ENCODE measurements at regions not wholly inside any gene's neighbourhood (a gene's known extent, or its start where the extent isn't known, plus 50 kb on each side); places are given as distances from the start of the nearest gene placed in this dataset.
"Not testable (repeated sequence)": the region's sequence is repeated elsewhere in the genome, so short reads cannot be mapped to it uniquely, and the experiment has no call there.

DNA sequence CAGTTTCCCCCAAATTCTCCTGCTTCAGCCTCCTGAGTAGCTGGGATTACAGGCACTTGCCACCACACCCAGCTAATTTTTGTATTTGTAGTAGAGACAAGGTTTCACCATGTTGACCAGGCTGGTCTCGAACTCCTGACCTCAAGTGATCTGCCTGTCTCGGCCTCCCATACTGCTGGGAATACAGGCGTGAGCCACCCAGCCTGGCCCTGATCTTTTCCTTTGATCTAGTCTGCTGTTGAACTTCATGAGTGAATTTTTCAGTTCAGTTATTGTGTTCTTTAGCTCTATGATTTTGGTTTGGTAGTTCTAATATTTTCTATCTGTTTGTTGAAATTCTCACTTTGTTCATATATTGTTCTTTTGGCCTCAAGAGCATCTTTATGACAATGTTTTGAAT is 83.4 kb upstream of the RAP2C start:
- H3K4me1 ChIP-seq (ENCODE audit: control insufficient read depth in 1 of 2, extremely low read depth in 1 of 2, insufficient read depth in 2 of 2, low read length in 2 of 2); POLR2A ChIA-PET; H3K27ac ChIP-seq (ENCODE audit: low read length); ATAC-seq (replicated peaks in 1 of 4); H3K27ac Mint-ChIP-seq; H3K36me3 ChIP-seq (ENCODE audit: control insufficient read depth in 2 of 2, extremely low read depth in 1 of 2, insufficient read depth in 1 of 2, low read length in 1 of 2); DNase-seq; H3K4me1 Mint-ChIP-seq; H3K9me3 ChIP-seq; CTCF ChIA-PET; H3K27me3 Mint-ChIP-seq; H3K27me3 ChIP-seq (replicated peaks in 1 of 2; ENCODE audit: control insufficient read depth in 2 of 2, extremely low read depth in 1 of 2, insufficient read depth in 2 of 2, low read length in 1 of 2); H3K4me3 ChIP-seq (ENCODE audit: control insufficient read depth in 1 of 2, extremely low read depth in 1 of 2, low read length in 1 of 2); H3K36me3 Mint-ChIP-seq; H3K4me3 Mint-ChIP-seq; H3K9me3 Mint-ChIP-seq: not testable (repeated sequence)
- WGBS (ENCODE audit: insufficient coverage): no CpG with 5 or more reads among the region's 3 CpGs

GRCh38 chrX:132294776-132295495 is 75.7 kb upstream of the RAP2C start:
- Histone ChIP-seq H3K27me3 (replicated peaks in 1 of 2; ENCODE audit: control insufficient read depth in 2 of 2, extremely low read depth in 1 of 2, insufficient read depth in 2 of 2, low read length in 1 of 2) (no peaks in the 10 kb centered on the region), H3K4me3 (ENCODE audit: control insufficient read depth in 1 of 2, extremely low read depth in 1 of 2, low read length in 1 of 2) (no peak overlapping the region), H3K9me3 (no peaks in the 10 kb centered on the region), H3K36me3 (ENCODE audit: control insufficient read depth in 2 of 2, extremely low read depth in 1 of 2, insufficient read depth in 1 of 2, low read length in 1 of 2) (no peaks in the 10 kb centered on the region), H3K27ac (ENCODE audit: low read length) (no peak overlapping the region), H3K4me1 (ENCODE audit: control insufficient read depth in 1 of 2, extremely low read depth in 1 of 2, insufficient read depth in 2 of 2, low read length in 2 of 2) (no peaks in the 10 kb centered on the region)
- Mint-ChIP-seq H3K4me1 (peaks cover 0 to 4% (median 3%) of the 10 kb centered on the region in 3 donors), H3K36me3 (no peaks in the 10 kb centered on the region), H3K27ac (no peak overlapping the region), H3K9me3 (no peaks in the 10 kb centered on the region), H3K4me3 (no peak overlapping the region), H3K27me3 (peaks cover 0 to 5% of the 10 kb centered on the region in 2 donors)
- WGBS (ENCODE audit: insufficient coverage): no CpG with 5 or more reads among the region's 2 CpGs
- ChIA-PET POLR2A (no interaction called here), CTCF (no interaction called here)
- DNase-seq (no peak), ATAC-seq (replicated peaks in 1 of 4) (no peak)

GRCh38 chrX:132294192-132294591 is 74.9 kb upstream of the RAP2C start:
- H3K4me3 Mint-ChIP-seq: no peak overlapping the region
- ChIA-PET CTCF (interaction anchor here in 1 of 2 donors (2.5 kb wide), 1 partner anchor 320 kb away, joined by 21 read pairs; no protein-coding TSS in a partner anchor), POLR2A (no interaction called here)
- Histone ChIP-seq H3K27me3 (replicated peaks in 1 of 2; ENCODE audit: control insufficient read depth in 2 of 2, extremely low read depth in 1 of 2, insufficient read depth in 2 of 2, low read length in 1 of 2) (no peaks in the 10 kb centered on the region), H3K4me3 (ENCODE audit: control insufficient read depth in 1 of 2, extremely low read depth in 1 of 2, low read length in 1 of 2) (no peak overlapping the region), H3K36me3 (ENCODE audit: control insufficient read depth in 2 of 2, extremely low read depth in 1 of 2, insufficient read depth in 1 of 2, low read length in 1 of 2) (no peaks in the 10 kb centered on the region), H3K9me3 (no peaks in the 10 kb centered on the region), H3K27ac (ENCODE audit: low read length) (no peak overlapping the region), H3K4me1 (ENCODE audit: control insufficient read depth in 1 of 2, extremely low read depth in 1 of 2, insufficient read depth in 2 of 2, low read length in 2 of 2) (no peaks in the 10 kb centered on the region)
- H3K9me3 Mint-ChIP-seq: no peaks in the 10 kb centered on the region
- H3K4me1 Mint-ChIP-seq: peaks cover 0 to 4% (median 3%) of the 10 kb centered on the region in 3 donors
- H3K27ac Mint-ChIP-seq: no peak overlapping the region
- 71% methylated on average over 1 of the region's 1 CpG for WGBS (ENCODE audit: insufficient coverage)
- peaks cover 0 to 5% of the 10 kb centered on the region in 2 donors for H3K27me3 Mint-ChIP-seq
- DNase-seq (no peak), ATAC-seq (replicated peaks in 1 of 4) (no peak)
- no peaks in the 10 kb centered on the region for H3K36me3 Mint-ChIP-seq

DNA sequence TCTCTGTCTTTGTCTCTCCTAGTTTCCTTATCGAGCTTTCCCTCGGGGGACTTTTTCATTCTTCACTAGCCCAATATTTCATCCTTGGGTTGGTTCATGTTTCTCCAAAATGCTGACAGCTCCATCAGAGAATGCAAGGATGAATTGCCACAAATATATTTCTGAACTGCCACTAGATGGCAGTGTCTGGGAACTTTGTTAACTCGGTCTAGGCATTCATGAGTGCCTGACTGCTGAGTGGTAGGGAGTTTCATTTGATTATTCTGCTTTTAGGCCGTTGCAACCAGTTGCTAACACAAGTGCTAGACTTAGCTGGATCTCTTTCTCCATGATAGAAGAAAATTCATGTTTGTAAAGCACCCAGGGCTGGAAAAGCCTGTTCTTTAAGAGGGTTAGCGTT is 73.5 kb upstream of the RAP2C start:
- no peaks in the 10 kb centered on the region for H3K36me3 Mint-ChIP-seq
- no peak overlapping the region for H3K27ac Mint-ChIP-seq
- Histone ChIP-seq H3K4me1 (ENCODE audit: control insufficient read depth in 1 of 2, extremely low read depth in 1 of 2, insufficient read depth in 2 of 2, low read length in 2 of 2) (no peaks in the 10 kb centered on the region), H3K27me3 (replicated peaks in 1 of 2; ENCODE audit: control insufficient read depth in 2 of 2, extremely low read depth in 1 of 2, insufficient read depth in 2 of 2, low read length in 1 of 2) (no peaks in the 10 kb centered on the region), H3K27ac (ENCODE audit: low read length) (no peak overlapping the region), H3K36me3 (ENCODE audit: control insufficient read depth in 2 of 2, extremely low read depth in 1 of 2, insufficient read depth in 1 of 2, low read length in 1 of 2) (no peaks in the 10 kb centered on the region), H3K4me3 (ENCODE audit: control insufficient read depth in 1 of 2, extremely low read depth in 1 of 2, low read length in 1 of 2) (no peak overlapping the region), H3K9me3 (no peaks in the 10 kb centered on the region)
- peaks cover 0 to 9% of the 10 kb centered on the region in 2 donors for H3K27me3 Mint-ChIP-seq
- CTCF ChIA-PET: interaction anchor here (0.6 to 2.5 kb wide), 20 partner anchors 13 to 479 kb away, joined by 3 to 21 read pairs (median 4); no protein-coding TSS in a partner anchor
- no peaks in the 10 kb centered on the region for H3K9me3 Mint-ChIP-seq
- POLR2A ChIA-PET: no interaction called here
- DNase-seq (peak in 24 of 35 experiments; percentile 0 to 66 (median 8)), ATAC-seq (replicated peaks in 1 of 4) (peak in 1 of 4 experiments; percentile 53)
- H3K4me3 Mint-ChIP-seq: no peak overlapping the region
- 0% methylated on average over 1 of the region's 5 CpGs for WGBS (ENCODE audit: insufficient coverage)
- peaks cover 0 to 4% (median 3%) of the 10 kb centered on the region in 3 donors for H3K4me1 Mint-ChIP-seq

- WGBS (ENCODE audit: insufficient coverage): 100% methylated on average over 1 of the region's 2 CpGs
- DNase-seq (no peak), ATAC-seq (replicated peaks in 1 of 4) (no peak)
- H3K4me3 Mint-ChIP-seq: no peak overlapping the region
- H3K36me3 Mint-ChIP-seq: no peaks in the 10 kb centered on the region
- no peaks in the 10 kb centered on the region for H3K9me3 Mint-ChIP-seq
- no peak overlapping the region for H3K4me3 ChIP-seq (ENCODE audit: control insufficient read depth in 1 of 2, extremely low read depth in 1 of 2, low read length in 1 of 2)
- no peaks in the 10 kb centered on the region for H3K4me1 Mint-ChIP-seq
- H3K27ac ChIP-seq (ENCODE audit: low read length): no peak overlapping the region
- no peaks in the 10 kb centered on the region for H3K4me1 ChIP-seq (ENCODE audit: control insufficient read depth in 1 of 2, extremely low read depth in 1 of 2, insufficient read depth in 2 of 2, low read length in 2 of 2)
- POLR2A ChIA-PET: no interaction called here
- peaks cover 0 to 10% of the 10 kb centered on the region in 2 donors for H3K27me3 Mint-ChIP-seq
- CTCF ChIA-PET: no interaction called here
- no peaks in the 10 kb centered on the region for H3K36me3 ChIP-seq (ENCODE audit: control insufficient read depth in 2 of 2, extremely low read depth in 1 of 2, insufficient read depth in 1 of 2, low read length in 1 of 2)
- no peak overlapping the region for H3K27ac Mint-ChIP-seq
- no peaks in the 10 kb centered on the region for H3K9me3 ChIP-seq
- no peaks in the 10 kb centered on the region for H3K27me3 ChIP-seq (replicated peaks in 1 of 2; ENCODE audit: control insufficient read depth in 2 of 2, extremely low read depth in 1 of 2, insufficient read depth in 2 of 2, low read length in 1 of 2)
Observed at GRCh38 chrX:132277953-132278614, 58.8 kb upstream of the RAP2C start.

DNA sequence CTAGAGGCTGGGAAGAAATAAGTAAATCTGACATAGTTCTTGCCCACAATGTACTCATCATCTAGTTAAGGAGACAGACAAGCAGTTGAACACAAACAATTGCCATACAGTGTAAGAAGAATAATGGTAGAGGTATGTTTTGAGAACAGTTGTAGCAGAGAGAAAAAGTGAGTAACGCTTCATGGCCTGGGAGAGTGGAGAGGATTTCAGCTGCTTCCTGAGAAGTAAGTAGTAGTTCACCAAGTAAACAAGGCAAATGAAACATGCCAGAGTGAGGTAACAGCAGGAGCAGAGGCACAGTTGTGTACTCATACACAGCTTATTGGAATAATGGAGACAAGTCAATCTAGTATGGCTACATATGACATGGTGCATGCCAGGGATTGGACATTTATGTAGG is 53.6 kb upstream of the RAP2C start:
- DNase-seq (no peak), ATAC-seq (replicated peaks in 1 of 4) (no peak)
- Mint-ChIP-seq H3K4me3 (no peak overlapping the region), H3K27me3 (peaks cover 0 to 23% of the 10 kb centered on the region in 2 donors), H3K9me3 (no peaks in the 10 kb centered on the region), H3K27ac (no peak overlapping the region), H3K4me1 (no peaks in the 10 kb centered on the region), H3K36me3 (no peaks in the 10 kb centered on the region)
- POLR2A ChIA-PET: no interaction called here
- Histone ChIP-seq H3K4me1 (ENCODE audit: control insufficient read depth in 1 of 2, extremely low read depth in 1 of 2, insufficient read depth in 2 of 2, low read length in 2 of 2) (no peaks in the 10 kb centered on the region), H3K4me3 (ENCODE audit: control insufficient read depth in 1 of 2, extremely low read depth in 1 of 2, low read length in 1 of 2) (no peak overlapping the region), H3K27ac (ENCODE audit: low read length) (no peak overlapping the region), H3K9me3 (no peaks in the 10 kb centered on the region), H3K27me3 (replicated peaks in 1 of 2; ENCODE audit: control insufficient read depth in 2 of 2, extremely low read depth in 1 of 2, insufficient read depth in 2 of 2, low read length in 1 of 2) (no peaks in the 10 kb centered on the region), H3K36me3 (ENCODE audit: control insufficient read depth in 2 of 2, extremely low read depth in 1 of 2, insufficient read depth in 1 of 2, low read length in 1 of 2) (no peaks in the 10 kb centered on the region)
- WGBS (ENCODE audit: insufficient coverage): no CpG with 5 or more reads among the region's 1 CpG
- CTCF ChIA-PET: no interaction called here

All from T-cell (primary cell).